ENCODE measurements at regions not wholly inside any gene's neighbourhood (a gene's known extent, or its start where the extent isn't known, plus 50 kb on each side); places are given as distances from the start of the nearest gene placed in this dataset.

DNA sequence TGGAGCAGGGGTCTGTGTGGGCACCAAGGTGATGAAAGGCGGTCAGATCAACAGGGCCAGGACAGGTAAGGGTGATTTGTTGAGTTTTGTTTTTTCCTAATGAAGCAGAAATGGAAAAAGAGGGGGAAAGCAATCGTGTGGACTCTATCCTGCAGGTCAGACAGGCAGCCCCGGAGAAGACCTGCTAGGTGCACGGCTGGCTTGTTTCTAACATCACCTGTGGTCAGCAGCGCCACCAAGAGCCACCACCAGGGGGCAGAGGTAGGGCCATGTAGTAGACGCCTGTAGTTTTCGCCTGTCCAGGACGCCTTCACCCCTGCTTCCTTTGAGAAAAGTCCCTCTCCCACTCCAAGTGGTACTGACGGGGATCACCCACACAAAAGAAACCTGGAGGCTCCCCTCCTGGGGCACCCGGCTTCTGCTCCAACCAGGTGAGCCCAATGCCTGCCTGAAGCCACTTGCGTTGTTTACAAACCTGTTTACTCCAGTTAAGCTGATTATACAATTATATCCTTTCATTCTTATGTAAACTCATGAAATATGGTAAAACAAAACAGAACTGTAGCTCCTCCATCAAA is 54.2 kb upstream of the SEC14L1 start:
- TF ChIP-seq GATA3 (IDR thresholded peaks at IDR 0.05; ENCODE audit: low read depth, low read length) (no peak), GATA2 (IDR thresholded peaks at IDR 0.05; ENCODE audit: low read depth, low read length) (no peak)

Data from SH-SY5Y (cell line).